Endothelial cell of umbilical vein (primary cell): ENCODE measurements at regions not wholly inside any gene's neighbourhood (a gene's known extent, or its start where the extent isn't known, plus 50 kb on each side); places are given as distances from the start of the nearest gene placed in this dataset.

Source experiments
- CTCF ChIP-seq, 2 donors: IDR thresholded peaks; 1 replicate in 1 of 2; 2 replicates in 1 of 2; pipeline ENCODE4 v1.5.1; 2011; ENCODE audit warnings: low read length in 2 of 2, mild to moderate bottlenecking in 2 of 2, moderate library complexity in 2 of 2, control low read depth in 1 of 2, inconsistent platforms in 1 of 2, low read depth in 1 of 2; ENCODE audit not compliant: insufficient read depth in 1 of 2; ENCODE audit errors: extremely low read depth in 1 of 2
- EZH2 ChIP-seq: IDR thresholded peaks from 2 replicates; pipeline ENCODE4 v1.6.1; 2012; ENCODE audit warnings: borderline replicate concordance, low read depth, mild to moderate bottlenecking, moderate library complexity, low read length, inconsistent platforms; ENCODE audit not compliant: severe bottlenecking
- FOS ChIP-seq: IDR thresholded peaks from 2 replicates; pipeline ENCODE4 v1.6.1; 2011; ENCODE audit warnings: mild to moderate bottlenecking, low read length, moderate library complexity, borderline replicate concordance; ENCODE audit not compliant: insufficient read depth
- JUN ChIP-seq: IDR thresholded peaks from 2 replicates; pipeline ENCODE4 v1.6.1; 2011; ENCODE audit warnings: borderline replicate concordance, low read depth; ENCODE audit not compliant: insufficient read length, insufficient read depth
- MAX ChIP-seq: IDR thresholded peaks from 2 replicates; pipeline ENCODE4 v1.6.1; 2011; ENCODE audit not compliant: insufficient read depth, insufficient read length
- MYC ChIP-seq: IDR thresholded peaks from one replicate; pipeline ENCODE4 v1.6.1; 2011; ENCODE audit warnings: mild to moderate bottlenecking, low read depth, low read length
- POLR2A ChIP-seq: IDR thresholded peaks from 2 replicates; pipeline ENCODE4 v1.6.1; 2012; ENCODE audit warnings: low read depth, mild to moderate bottlenecking, control low read depth, low read length
- POLR2AphosphoS5 ChIP-seq: IDR thresholded peaks from 2 replicates; pipeline ENCODE4 v1.6.1; 2012; ENCODE audit warnings: low read depth, mild to moderate bottlenecking, control low read depth, low read length, moderate library complexity; ENCODE audit not compliant: insufficient read depth

GRCh38 chr2:163171786-163172530 lies 333.4 kb upstream of the KCNH7 start:
- TF ChIP-seq CTCF (IDR thresholded peaks at IDR 0.05; ENCODE audit: extremely low read depth in 1 of 2, insufficient read depth in 1 of 2, low read depth in 1 of 2, low read length in 2 of 2) (no peak), MAX (no peak), MYC (no peak), POLR2AphosphoS5 (no peak), JUN (no peak), POLR2A (no peak), EZH2 (no peak), FOS (no peak)
